ENCODE measurements at regions not wholly inside any gene's neighbourhood (a gene's known extent, or its start where the extent isn't known, plus 50 kb on each side); places are given as distances from the start of the nearest gene placed in this dataset.

DNA sequence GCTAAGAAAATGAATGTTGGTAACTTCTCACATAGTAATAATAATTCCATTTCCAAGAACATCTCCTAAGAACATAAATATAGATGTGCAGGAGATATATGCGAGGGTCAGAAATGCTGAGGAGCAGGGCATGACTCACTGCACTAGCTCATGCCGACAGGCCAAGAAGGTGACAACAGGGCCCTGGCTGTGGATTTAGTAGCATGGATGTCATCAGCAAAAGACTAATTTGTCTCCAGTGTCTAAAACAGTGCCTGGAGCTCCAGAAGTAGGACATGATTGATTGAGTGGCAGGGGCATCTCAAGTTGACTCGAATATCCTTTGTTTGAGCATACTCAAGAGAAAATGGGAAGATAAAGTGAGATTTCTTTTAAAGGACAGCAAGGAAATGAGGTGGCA is 207.0 kb upstream of the FOXA2 start:
- TF ChIP-seq, protein P1, sequence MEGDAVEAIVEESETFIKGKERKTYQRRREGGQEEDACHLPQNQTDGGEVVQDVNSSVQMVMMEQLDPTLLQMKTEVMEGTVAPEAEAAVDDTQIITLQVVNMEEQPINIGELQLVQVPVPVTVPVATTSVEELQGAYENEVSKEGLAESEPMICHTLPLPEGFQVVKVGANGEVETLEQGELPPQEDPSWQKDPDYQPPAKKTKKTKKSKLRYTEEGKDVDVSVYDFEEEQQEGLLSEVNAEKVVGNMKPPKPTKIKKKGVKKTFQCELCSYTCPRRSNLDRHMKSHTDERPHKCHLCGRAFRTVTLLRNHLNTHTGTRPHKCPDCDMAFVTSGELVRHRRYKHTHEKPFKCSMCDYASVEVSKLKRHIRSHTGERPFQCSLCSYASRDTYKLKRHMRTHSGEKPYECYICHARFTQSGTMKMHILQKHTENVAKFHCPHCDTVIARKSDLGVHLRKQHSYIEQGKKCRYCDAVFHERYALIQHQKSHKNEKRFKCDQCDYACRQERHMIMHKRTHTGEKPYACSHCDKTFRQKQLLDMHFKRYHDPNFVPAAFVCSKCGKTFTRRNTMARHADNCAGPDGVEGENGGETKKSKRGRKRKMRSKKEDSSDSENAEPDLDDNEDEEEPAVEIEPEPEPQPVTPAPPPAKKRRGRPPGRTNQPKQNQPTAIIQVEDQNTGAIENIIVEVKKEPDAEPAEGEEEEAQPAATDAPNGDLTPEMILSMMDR (IDR thresholded peaks at IDR 0.05), result no peak
- no peak for TF ChIP-seq POLR2A (IDR thresholded peaks at IDR 0.05)
- DNase-seq, result no peak
- Histone ChIP-seq H3K9me3 (replicated peaks in 1 of 3) (no peaks in the 10 kb centered on the region), H3K4me3 (no peak overlapping the region), H3K27ac (no peak overlapping the region), H3K4me1 (replicated peaks in 1 of 2) (no peaks in the 10 kb centered on the region), H3K36me3 (replicated peaks in 1 of 2) (no peaks in the 10 kb centered on the region), H3K27me3 (peaks cover 4% of the 10 kb centered on the region)
- WGBS, 4 donors, result 59 to 66% (median 64%) methylated on average over 3 of the region's 3 CpGs
- intact Hi-C loops (cut with DNase I), result no loop called here

DNA sequence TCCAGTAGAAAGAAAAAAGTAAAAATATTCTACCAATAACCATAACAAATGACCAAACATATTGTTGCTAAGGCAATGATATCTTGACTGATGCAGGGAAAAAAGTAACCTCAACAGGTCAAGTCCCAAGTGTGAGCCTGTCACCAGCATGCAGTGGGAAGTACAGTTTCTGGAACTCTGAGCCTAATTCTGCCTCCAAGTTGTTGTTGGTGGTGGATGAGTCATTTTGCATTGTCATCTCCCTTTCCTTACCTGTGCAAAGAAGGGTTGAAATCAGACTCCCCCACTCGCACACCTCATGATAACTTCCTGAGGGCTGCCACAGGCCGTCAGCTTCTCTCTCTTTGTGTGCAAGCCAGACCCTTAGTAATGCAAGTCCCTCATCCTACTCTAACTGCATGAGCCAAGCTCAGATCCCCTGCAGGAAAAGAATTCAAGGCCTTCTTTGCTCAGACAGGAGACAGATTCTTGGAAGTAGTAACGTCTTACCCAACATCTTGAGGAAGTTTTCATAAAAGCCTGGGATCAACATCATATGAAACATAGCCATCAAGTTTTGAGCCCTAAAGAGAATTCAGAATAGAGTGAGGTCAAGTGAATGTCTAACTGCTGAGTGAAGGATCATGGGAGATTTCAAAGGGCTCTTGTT is 207.6 kb upstream of the FOXA2 start:
- WGBS, 4 donors, result 67 to 76% (median 69%) methylated on average over 3 of the region's 3 CpGs
- no peak overlapping the region for H3K27ac ChIP-seq

DNA sequence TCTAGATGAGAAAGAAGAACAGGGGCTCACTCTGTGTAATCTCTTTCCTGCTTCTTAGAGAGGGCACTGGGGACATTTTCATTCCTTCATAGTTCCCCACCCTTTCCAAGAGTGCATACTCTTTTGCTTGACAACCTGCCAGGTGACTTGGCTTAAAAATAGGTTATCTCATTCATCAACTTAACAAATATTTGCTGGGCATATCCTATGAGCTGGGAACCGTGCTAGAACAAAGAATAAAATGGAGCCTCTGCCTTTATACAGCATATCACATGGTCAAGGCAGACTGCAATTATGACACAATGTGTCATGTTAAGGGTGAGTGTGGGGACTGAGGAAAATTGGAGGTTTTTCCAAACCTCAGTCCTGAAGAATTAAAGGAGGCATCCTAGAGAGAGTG is 209.8 kb upstream of the FOXA2 start:
- no peaks in the 10 kb centered on the region for H3K4me1 ChIP-seq (replicated peaks in 1 of 2)
- H3K9me3 ChIP-seq (replicated peaks in 1 of 3), result no peaks in the 10 kb centered on the region
- DNase-seq, result no peak
- H3K4me3 ChIP-seq, result no peak overlapping the region
- intact Hi-C loops (cut with DNase I), result no loop called here
- no peaks in the 10 kb centered on the region for H3K36me3 ChIP-seq (replicated peaks in 1 of 2)
- H3K27me3 ChIP-seq, result no peaks in the 10 kb centered on the region
- TF ChIP-seq POLR2A (IDR thresholded peaks at IDR 0.05), result no peak
- TF ChIP-seq, protein P1 (IDR thresholded peaks at IDR 0.05), result no peak
- H3K27ac ChIP-seq, result no peak overlapping the region
- WGBS, 4 donors, result 30 to 71% (median 41%) methylated on average over 1 of the region's 1 CpG

More for the DNA sequence above, 207.6 kb upstream of the FOXA2 start:
- no peaks in the 10 kb centered on the region for H3K36me3 ChIP-seq (replicated peaks in 1 of 2)
- no peaks in the 10 kb centered on the region for H3K9me3 ChIP-seq (replicated peaks in 1 of 3)
- H3K27me3 ChIP-seq, result peaks cover 4% of the 10 kb centered on the region
- DNase-seq, result no peak
- intact Hi-C loops (cut with DNase I), result no loop called here
- H3K4me1 ChIP-seq (replicated peaks in 1 of 2), result no peaks in the 10 kb centered on the region
- H3K4me3 ChIP-seq, result no peak overlapping the region
- no peak for TF ChIP-seq POLR2A (IDR thresholded peaks at IDR 0.05)
- TF ChIP-seq, protein P1 (IDR thresholded peaks at IDR 0.05), result no peak

DNA sequence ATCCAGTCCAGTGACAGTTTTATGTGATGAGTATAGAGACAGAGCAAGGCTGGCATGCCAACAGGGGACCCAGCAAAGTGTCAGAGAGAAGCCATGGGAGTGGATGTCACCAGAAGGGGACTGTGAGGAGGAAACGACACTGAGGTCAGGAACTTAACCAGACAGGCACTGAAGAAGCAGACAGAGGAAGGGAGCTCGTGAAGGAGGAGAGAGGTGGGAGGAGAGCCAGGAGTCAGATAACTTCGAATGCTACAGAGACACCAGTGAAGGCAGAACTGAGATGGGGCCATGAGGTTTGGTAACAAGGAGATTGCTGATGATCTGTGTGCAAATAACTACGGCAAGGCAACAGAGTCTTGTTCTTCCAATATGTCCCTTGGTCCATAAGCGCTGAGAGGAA is 211.1 kb upstream of the FOXA2 start:
- TF ChIP-seq, protein P1 (IDR thresholded peaks at IDR 0.05), result no peak
- TF ChIP-seq POLR2A (IDR thresholded peaks at IDR 0.05), result no peak
- Histone ChIP-seq H3K27me3 (no peaks in the 10 kb centered on the region), H3K4me1 (replicated peaks in 1 of 2) (no peaks in the 10 kb centered on the region), H3K9me3 (replicated peaks in 1 of 3) (no peaks in the 10 kb centered on the region), H3K27ac (peak overlapping the region in 1 of 5 donors; percentile 55), H3K36me3 (replicated peaks in 1 of 2) (no peaks in the 10 kb centered on the region), H3K4me3 (no peak overlapping the region)
- no peak for DNase-seq
- intact Hi-C loops (cut with DNase I), result no loop called here
- 47 to 59% (median 57%) methylated on average over 5 of the region's 5 CpGs for whole genome bisulfite sequencing, 4 donors

All from adrenal gland (tissue), 9 donors.